ENCODE measurements at regions not wholly inside any gene's neighbourhood (a gene's known extent, or its start where the extent isn't known, plus 50 kb on each side); places are given as distances from the start of the nearest gene placed in this dataset.
A peak's percentile ranks its signal among the peaks of the same experiment; 100 is the strongest.
"Not testable (repeated sequence)": the region's sequence is repeated elsewhere in the genome, so short reads cannot be mapped to it uniquely, and the experiment has no call there.

DNA sequence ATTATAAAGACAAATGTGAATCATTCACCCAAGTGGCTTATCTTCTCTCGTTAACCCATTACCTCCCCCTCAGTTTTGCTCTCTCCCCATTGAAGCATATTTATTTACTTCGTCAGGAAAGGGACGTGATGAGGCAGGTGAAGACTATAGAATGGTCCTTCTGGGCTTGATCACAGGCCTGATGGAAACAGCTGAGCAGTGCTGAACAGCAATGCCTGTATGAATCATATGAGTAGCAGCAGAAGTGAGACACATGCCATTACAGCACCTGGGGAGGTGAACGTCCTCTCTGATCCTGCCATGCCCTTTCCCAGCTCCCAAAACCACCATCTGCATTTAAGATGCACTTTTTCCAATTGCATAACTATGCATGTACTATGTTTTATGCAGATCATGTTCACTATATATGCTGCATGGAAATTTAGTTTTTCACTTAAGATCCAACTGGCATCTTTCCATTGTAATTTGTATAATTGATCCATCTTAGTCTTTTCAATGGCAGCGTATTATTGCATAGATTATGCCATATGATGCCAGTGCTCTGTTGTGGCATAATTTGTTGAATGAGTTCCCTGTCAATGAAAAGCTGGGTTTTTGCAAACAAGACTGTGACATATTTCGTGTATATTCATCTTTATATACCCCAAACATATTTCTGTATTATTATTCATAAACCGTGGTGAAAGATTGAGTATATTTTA is 105.3 kb downstream of the CXCL12 start:
- no peak for TF ChIP-seq POLR2A (IDR thresholded peaks at IDR 0.05)
- no peak for TF ChIP-seq CTCF (IDR thresholded peaks at IDR 0.05)
- DNase-seq (ENCODE audit: low spot score in 2 of 2), result no peak
- WGBS, 2 donors, result 74 to 77% methylated on average over 7 of the region's 7 CpGs

DNA sequence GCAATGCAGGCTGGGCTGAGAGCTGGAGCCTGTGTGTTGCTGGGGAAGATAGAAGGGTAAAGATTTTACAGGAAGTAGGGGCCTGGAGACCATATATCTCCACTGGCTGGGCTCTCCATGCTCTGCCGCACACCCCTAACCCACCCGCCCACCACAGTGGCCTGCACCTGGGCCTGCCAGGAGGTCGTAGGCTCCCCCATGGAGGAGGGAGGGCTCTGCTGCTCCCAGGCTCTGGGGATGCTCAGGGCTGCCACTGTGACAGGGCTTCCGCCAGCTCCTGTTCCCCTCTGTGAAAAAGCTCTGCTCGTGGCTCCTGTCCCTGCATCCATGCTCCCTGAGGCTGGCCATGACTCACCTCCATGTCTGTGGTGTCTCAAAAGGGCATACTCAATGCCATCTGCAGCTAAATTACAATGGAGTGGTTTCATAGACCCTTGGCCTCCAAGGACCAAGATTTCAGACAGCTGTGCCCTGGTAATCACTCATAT is 106.0 kb downstream of the CXCL12 start:
- DNase-seq (ENCODE audit: low spot score in 2 of 2), result no peak

More for the DNA sequence above, 105.3 kb downstream of the CXCL12 start:
- no peak overlapping the region for H3K4me3 ChIP-seq (ENCODE audit: low read depth, poor library complexity, severe bottlenecking)
- intact Hi-C loops (cut with DNase I; ENCODE audit: low total_unique reads), result no loop called here

GRCh38 chr10:44268435-44268948 is 116.4 kb downstream of the CXCL12 start:
- H3K4me3 ChIP-seq (ENCODE audit: low read depth, poor library complexity, severe bottlenecking); intact Hi-C loops (cut with DNase I; ENCODE audit: low total_unique reads): not testable (repeated sequence)
- WGBS, 2 donors, result 88 to 92% methylated on average over 16 of the region's 16 CpGs

More for the DNA sequence above, 106.0 kb downstream of the CXCL12 start:
- H3K4me3 ChIP-seq (ENCODE audit: low read depth, poor library complexity, severe bottlenecking), result no peak overlapping the region
- intact Hi-C loops (cut with DNase I; ENCODE audit: low total_unique reads), result no loop called here
- 60 to 68% methylated on average over 4 to 5 of the region's 5 CpGs for WGBS, 2 donors
- TF ChIP-seq CTCF (IDR thresholded peaks at IDR 0.05) (no peak), POLR2A (IDR thresholded peaks at IDR 0.05) (no peak)

GRCh38 chr10:44267007-44267406 is 117.9 kb downstream of the CXCL12 start:
- TF ChIP-seq CTCF (IDR thresholded peaks at IDR 0.05), result no peak
- TF ChIP-seq POLR2A (IDR thresholded peaks at IDR 0.05), result no peak
- no peak for DNase-seq (ENCODE audit: low spot score in 2 of 2)
- intact Hi-C loops (cut with DNase I; ENCODE audit: low total_unique reads), result no loop called here
- no peak overlapping the region for H3K4me3 ChIP-seq (ENCODE audit: low read depth, poor library complexity, severe bottlenecking)
- WGBS, 2 donors, result 92% methylated on average over 3 of the region's 3 CpGs

More at GRCh38 chr10:44268435-44268948, 116.4 kb downstream of the CXCL12 start:
- not testable (repeated sequence) for DNase-seq (ENCODE audit: low spot score in 2 of 2)

GRCh38 chr10:44264244-44264643 is 120.7 kb downstream of the CXCL12 start:
- no peak for DNase-seq (ENCODE audit: low spot score in 2 of 2)
- intact Hi-C loops (cut with DNase I; ENCODE audit: low total_unique reads), result no loop called here
- TF ChIP-seq POLR2A (IDR thresholded peaks at IDR 0.05), result no peak
- no peak for TF ChIP-seq CTCF (IDR thresholded peaks at IDR 0.05)
- 28 to 56% methylated on average over 4 of the region's 4 CpGs for WGBS, 2 donors
- H3K4me3 ChIP-seq (ENCODE audit: low read depth, poor library complexity, severe bottlenecking), result no peak overlapping the region

DNA sequence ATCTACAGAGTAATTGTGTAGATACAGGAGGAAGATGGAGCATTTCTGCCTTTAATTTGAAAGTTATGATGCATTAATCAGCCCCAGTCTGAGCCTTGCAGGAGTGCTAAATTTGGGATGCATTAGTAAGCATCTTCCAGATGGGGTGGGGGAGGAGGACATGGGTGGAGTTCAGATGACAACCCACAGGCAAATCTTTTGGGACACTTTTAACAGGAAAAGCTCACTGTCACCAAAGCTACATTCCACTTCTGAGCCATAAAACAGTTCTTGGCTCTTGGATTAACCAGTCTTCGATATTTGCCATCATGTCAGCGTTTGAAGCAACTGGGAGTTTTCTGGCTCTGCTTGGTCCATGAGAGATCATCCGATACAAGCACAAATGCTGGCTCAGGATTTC is 121.1 kb downstream of the CXCL12 start:
- TF ChIP-seq CTCF (IDR thresholded peaks at IDR 0.05) (no peak), POLR2A (IDR thresholded peaks at IDR 0.05) (no peak)
- DNase-seq (ENCODE audit: low spot score in 2 of 2), result peak in 1 of 2 donors; percentile 39
- intact Hi-C loops (cut with DNase I; ENCODE audit: low total_unique reads), result no loop called here
- 53 to 71% methylated on average over 3 of the region's 3 CpGs for WGBS, 2 donors
- H3K4me3 ChIP-seq (ENCODE audit: low read depth, poor library complexity, severe bottlenecking), result no peak overlapping the region
